A673 (cell line): ENCODE measurements at regions not wholly inside any gene's neighbourhood (a gene's known extent, or its start where the extent isn't known, plus 50 kb on each side); places are given as distances from the start of the nearest gene placed in this dataset.

Experiments used
- BruUV-seq: library from RNA; stranded (reverse); fragments of 400-500 nt; replicated peaks from 2 replicates; lab custom pipeline; 2021; lab: Mats Ljungman, UMichigan
- CTCF ChIA-PET: fragments of 300-600 bp; sonication (Branson Sonifier 250); formaldehyde crosslinking; loops from one replicate; lab custom pipeline; 2022; ENCODE audit warnings: antibody characterized with exemption; lab: Charles Lee
- POLR2A ChIA-PET: fragments of 300-600 bp; sonication (Branson Sonifier 250); formaldehyde crosslinking; loops from one replicate; lab custom pipeline; 2022; ENCODE audit warnings: antibody characterized with exemption; ENCODE audit not compliant: low non-redundant PET; lab: Charles Lee
- DNase-seq: peaks from one replicate; pipeline ENCODE4 v3.0.0-alpha.2; 2015; ENCODE audit warnings: low spot score
- H3K27ac ChIP-seq: fragments of 200-600 bp; sonication (generic); 2 replicates; pipeline ENCODE4 v1.5.1; 2016; ENCODE audit warnings: mixed run types, low read depth, mild to moderate bottlenecking, mixed read lengths, antibody characterized with exemption, low read length; ENCODE audit not compliant: poor library complexity, severe bottlenecking
- H3K27me3 ChIP-seq: fragments of 200-600 bp; sonication (generic); replicated peaks from 2 replicates; pipeline ENCODE4 v1.6.1; 2017; ENCODE audit warnings: mixed run types, low read depth, mild to moderate bottlenecking, mixed read lengths, antibody characterized with exemption, low read length; ENCODE audit not compliant: insufficient read depth, poor library complexity
- H3K36me3 ChIP-seq: fragments of 200-600 bp; sonication (generic); 2 replicates; pipeline ENCODE4 v1.6.1; 2016; ENCODE audit warnings: mixed run types, mild to moderate bottlenecking, mixed read lengths, antibody characterized with exemption, low read length; ENCODE audit not compliant: insufficient read depth, poor library complexity, severe bottlenecking
- H3K4me1 ChIP-seq: fragments of 200-600 bp; sonication (generic); 2 replicates; pipeline ENCODE4 v1.6.1; 2017; ENCODE audit warnings: mixed run types, mild to moderate bottlenecking, mixed read lengths, antibody characterized with exemption, low read length; ENCODE audit not compliant: insufficient read depth, poor library complexity, severe bottlenecking
- H3K4me3 ChIP-seq: fragments of 200-600 bp; sonication (generic); 2 replicates; pipeline ENCODE4 v1.5.1; 2016; ENCODE audit warnings: low read depth, mixed run types, mild to moderate bottlenecking, mixed read lengths, low read length; ENCODE audit not compliant: poor library complexity, severe bottlenecking
- H3K9me3 ChIP-seq: fragments of 200-600 bp; sonication (generic); 2 replicates; pipeline ENCODE4 v1.6.1; 2016; ENCODE audit warnings: mixed run types, low read depth, mild to moderate bottlenecking, mixed read lengths, antibody characterized with exemption, low read length; ENCODE audit not compliant: poor library complexity, severe bottlenecking
- CTCF ChIP-seq: fragments of 300-800, 200-600 bp; sonication (generic); conservative IDR thresholded peaks from 2 replicates; pipeline ENCODE4 v1.5.1; 2017; ENCODE audit warnings: low read depth, mild to moderate bottlenecking, antibody characterized with exemption, low read length, moderate library complexity, mixed read lengths
- EZH2 ChIP-seq: fragments of 200-600 bp; sonication (generic); IDR thresholded peaks from 2 replicates; pipeline ENCODE4 v1.6.1; 2017; ENCODE audit warnings: borderline replicate concordance, low read depth, mild to moderate bottlenecking, mixed read lengths, antibody characterized with exemption, low read length; ENCODE audit not compliant: poor library complexity, severe bottlenecking
- intact Hi-C: fragments of 100-400 bp; cut with micrococcal nuclease; formaldehyde crosslinking; loops from one replicate; pipeline ENCODE4 v1.10.0; 2022; ENCODE audit not compliant: unreplicated experiment

DNA sequence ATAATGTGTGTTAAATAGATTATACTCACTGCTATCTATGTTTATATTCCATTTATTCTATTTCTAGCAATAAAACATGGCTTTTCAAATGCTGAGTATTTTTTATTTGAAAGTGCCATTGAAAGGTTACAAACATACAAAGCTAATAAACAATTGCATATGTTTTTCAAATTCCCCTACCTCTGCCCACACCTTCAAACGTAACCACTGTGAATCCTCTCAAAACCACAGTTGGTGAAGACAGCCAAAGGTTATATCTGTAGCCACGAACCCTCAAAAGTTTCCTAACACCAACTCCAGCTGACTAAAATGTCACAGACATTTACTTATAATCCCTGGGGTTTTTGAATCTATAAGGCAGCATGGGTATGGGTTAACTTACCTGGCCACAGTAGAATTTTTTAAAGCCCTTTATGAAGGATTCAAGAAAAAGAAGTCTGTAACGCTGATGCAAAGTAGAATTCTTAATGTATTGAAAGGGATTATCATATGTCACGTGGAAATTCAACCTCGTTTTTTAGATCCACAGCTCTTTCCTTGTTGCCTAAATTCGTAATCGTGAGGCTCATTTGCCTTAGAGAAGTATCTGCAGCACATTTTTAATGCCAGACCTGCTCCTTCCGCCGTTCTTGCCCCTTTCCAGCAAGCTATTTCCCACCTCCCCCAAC is 122.5 kb upstream of the ZC3H12C start:
- H3K27ac ChIP-seq, result peak overlapping the region; percentile 88
- no peaks in the 10 kb centered on the region for H3K27me3 ChIP-seq
- BruUV-seq, result TSS peak; percentile 87
- no peaks in the 10 kb centered on the region for H3K36me3 ChIP-seq
- TF ChIP-seq EZH2, result no peak
- TF ChIP-seq CTCF, result no peak
- CTCF ChIA-PET, result interaction anchor here (0.9 kb wide), 1 partner anchor 120 kb away, joined by 5 read pairs; no protein-coding TSS in a partner anchor
- H3K9me3 ChIP-seq, result no peaks in the 10 kb centered on the region
- H3K4me3 ChIP-seq, result peak overlapping the region; percentile 23
- H3K4me1 ChIP-seq, result peaks cover 46% of the 10 kb centered on the region
- intact Hi-C loops, result loop anchor here (1.0 to 2.0 kb wide), 5 partner anchors 24 to 124 kb away; no protein-coding TSS in a partner anchor
- no peak for DNase-seq
- POLR2A ChIA-PET, result interaction anchor here (0.6 kb wide), 1 partner anchor 123 kb away, joined by 7 read pairs; no protein-coding TSS in a partner anchor

DNA sequence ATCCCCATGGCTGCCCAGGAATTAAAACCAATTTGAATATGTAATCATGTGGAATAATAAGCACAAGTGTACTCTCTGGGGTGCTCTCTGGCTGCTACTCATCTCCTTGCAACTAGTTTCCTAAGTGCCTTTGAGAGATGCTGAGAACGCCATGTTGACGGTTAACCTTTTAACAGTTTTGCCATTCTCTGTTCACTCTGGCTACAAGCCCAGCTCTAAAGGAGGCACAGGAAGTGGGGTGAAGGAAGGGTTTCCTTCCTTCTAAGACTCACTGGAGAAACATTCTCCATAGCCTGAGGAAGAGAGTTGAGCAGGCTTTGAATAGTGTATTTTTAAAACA is 122.0 kb upstream of the ZC3H12C start:
- Histone ChIP-seq H3K4me3 (peak overlapping the region; percentile 23), H3K36me3 (no peaks in the 10 kb centered on the region), H3K27ac (peak overlapping the region; percentile 88), H3K9me3 (no peaks in the 10 kb centered on the region), H3K4me1 (peaks cover 48% of the 10 kb centered on the region), H3K27me3 (no peaks in the 10 kb centered on the region)
- ChIA-PET CTCF (interaction anchor here (0.9 kb wide), 1 partner anchor 120 kb away, joined by 5 read pairs; no protein-coding TSS in a partner anchor), POLR2A (interaction anchor here (0.5 to 0.6 kb wide), 2 partner anchors 123 to 1185 kb away, joined by 3 to 7 read pairs; no protein-coding TSS in a partner anchor)
- TF ChIP-seq EZH2 (no peak), CTCF (no peak)
- DNase-seq, result peak; percentile 99
- intact Hi-C loops, result loop anchor here (1.0 to 2.0 kb wide), 5 partner anchors 24 to 123 kb away; no protein-coding TSS in a partner anchor
- BruUV-seq, result no TSS peak

GRCh38 chr11:109972181-109972715 is 120.9 kb upstream of the ZC3H12C start:
- CTCF ChIA-PET, result no interaction called here
- no TSS peak for BruUV-seq
- POLR2A ChIA-PET, result no interaction called here
- peaks cover 49% of the 10 kb centered on the region for H3K4me1 ChIP-seq
- TF ChIP-seq EZH2 (no peak), CTCF (no peak)
- H3K27me3 ChIP-seq, result no peaks in the 10 kb centered on the region
- H3K4me3 ChIP-seq, result no peak overlapping the region
- peak; percentile 23 for DNase-seq
- intact Hi-C loops, result no loop called here
- H3K9me3 ChIP-seq, result no peaks in the 10 kb centered on the region
- peak overlapping the region; percentile 88 for H3K27ac ChIP-seq
- H3K36me3 ChIP-seq, result no peaks in the 10 kb centered on the region
